UCSD-AML1 (cell line): ENCODE measurements at regions not wholly inside any gene's neighbourhood (a gene's known extent, or its start where the extent isn't known, plus 50 kb on each side); places are given as distances from the start of the nearest gene placed in this dataset.
"Not testable (repeated sequence)": the region's sequence is repeated elsewhere in the genome, so short reads cannot be mapped to it uniquely, and the experiment has no call there.

ENCODE experiments used
- DNase-seq: peaks from one replicate; lab custom pipeline; 2025; ENCODE audit not compliant: unreplicated experiment; lab: John Stamatoyannopoulos, UW

DNA sequence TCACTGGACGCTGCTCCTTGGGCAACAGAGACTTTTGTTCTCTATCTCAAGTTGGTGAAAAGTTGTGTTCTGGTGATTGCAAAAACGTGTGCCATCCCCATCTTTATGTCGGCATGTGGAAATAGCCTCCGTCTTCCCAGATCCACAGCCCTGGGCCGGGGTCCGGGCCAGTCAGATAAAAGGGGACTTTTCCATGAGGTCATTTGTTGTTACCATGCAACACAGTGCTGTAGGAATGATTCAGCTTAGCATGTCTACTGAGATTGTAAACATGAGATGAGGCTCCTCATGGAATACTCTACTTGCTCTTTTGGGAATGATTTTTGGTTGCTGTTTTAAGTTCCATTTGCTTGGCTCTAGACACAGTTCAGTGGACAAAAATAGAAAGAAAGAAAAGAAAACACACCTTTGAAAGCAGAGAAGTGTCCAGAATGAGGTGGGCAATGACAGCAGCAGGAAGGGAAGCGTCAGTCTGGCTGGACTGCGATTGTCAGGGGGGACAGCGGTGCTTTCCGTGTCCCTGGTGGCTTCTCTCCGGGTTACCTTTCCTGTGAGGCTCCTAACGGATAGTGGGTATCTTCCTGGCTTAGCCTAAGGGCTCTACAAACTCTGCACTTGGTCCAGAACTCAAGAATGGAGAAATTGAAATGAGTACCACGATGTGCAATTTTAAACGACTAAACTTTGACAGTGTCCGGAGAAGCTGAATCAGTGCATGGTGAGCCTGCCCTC lies 91.6 kb downstream of the TEX29 start:
- no peak for DNase-seq

DNA sequence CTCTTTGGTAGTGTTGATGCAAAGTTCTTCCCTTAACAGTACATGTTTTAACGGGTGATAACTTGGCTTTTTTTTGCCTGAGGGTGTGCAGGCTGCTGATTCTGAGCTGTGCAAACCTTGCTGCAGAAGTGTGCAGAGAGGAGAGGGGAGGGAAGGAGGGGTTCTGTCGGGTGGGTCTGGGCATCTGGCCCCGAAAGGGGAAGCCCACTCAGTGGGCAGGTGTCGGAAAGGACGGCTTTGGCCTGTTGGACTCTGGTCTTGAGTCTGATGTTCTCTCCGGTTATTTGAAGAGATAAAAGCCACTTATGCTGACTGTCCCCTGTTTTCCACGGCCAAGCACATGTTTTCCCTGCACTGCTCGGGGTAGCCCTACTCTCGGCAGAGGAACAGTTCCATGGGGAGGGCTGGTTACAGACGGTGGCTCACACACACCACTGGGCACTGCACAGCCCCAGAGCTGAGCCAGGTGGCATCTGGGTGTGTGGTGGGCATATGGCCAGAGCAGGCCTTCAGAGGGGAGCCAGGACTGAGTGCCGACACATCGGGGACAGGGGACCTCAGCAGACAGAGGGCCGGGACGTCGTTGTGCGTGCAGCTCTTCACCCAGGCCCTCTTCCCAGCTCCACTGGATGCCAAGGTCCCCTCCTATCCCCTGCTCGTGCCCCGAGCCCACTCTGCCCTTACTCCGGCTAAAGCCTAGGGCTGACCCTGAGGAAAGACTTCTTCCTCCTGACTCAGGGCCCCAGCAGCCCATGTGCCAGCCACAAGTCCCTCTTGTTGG lies 93.2 kb downstream of the TEX29 start:
- no peak for DNase-seq

DNA sequence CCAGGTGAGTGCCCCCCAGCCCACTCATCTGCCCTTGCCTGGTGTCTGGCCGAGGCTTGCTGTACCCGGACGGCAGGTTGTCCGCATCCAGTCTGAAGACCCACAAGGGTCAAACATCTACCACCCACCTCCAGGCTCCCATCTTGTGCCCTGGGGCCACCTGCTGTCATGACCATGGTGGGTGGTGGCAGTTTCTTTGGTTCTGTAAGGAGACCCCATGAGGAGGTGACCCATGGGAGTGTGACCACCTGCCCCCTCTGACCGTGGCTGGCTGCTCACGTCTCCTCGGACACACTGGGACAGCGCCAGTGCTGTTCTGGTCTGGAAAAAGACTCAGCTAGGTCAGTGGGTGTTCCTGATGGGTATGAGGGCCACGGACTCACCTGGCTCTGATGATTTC lies 93.9 kb downstream of the TEX29 start:
- DNase-seq: no peak

DNA sequence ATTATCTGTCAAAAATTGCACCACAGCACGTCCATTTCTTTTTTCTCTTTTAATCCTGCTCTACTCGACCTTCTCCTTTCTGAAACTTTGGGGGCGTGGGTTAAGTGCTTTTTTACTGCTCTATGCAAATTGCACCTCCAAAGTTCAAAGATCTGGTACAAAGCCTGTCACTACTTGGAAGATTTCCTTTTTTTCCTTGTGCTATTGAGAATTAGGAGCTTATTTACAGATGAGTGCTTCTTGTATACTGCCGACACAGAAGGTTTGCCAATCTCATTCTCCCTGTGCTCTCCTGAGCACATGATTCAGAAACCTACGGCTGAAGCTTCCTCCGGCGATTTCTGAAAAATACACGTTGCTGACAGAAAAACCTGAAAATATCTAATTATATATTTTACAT lies 94.8 kb downstream of the TEX29 start:
- DNase-seq: no peak

DNA sequence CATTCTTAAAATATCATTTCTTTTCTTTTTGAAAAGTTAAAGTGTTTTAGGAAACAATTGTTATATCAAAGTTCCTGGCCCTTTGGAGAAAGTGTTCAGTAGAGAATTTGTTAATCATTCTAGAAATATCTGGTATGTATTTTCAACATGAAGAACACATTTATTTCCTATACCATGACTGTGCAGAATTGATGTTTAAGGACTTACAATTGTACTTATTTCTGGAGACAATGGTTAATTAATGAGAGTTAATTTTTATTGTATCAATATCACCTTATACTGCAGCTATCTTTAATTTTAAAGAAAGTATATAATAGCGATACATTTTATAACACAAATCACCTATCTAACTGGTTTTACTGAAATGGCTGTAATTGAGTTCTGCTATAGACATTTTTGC lies 95.3 kb downstream of the TEX29 start:
- DNase-seq: no peak

DNA sequence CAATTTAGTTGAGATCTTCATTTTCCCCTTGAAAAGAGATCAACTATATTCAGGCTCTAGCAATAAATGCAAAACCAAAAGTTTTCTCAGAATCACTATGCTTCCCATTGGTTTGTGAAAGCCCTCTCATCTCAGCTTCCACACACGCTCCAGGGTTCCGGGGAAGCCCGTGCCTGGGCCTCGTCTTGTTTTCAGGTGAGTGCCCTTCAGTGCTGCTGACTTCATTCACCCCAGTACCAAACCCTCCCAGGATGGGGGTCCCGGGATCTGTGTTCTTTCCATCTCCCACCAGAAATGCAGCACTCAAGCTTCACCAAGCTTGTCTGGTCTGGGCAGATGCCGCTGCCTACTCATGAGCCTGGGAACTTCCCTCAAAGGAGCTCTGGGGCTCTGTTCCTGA lies 97.7 kb downstream of the TEX29 start:
- DNase-seq: no peak

DNA sequence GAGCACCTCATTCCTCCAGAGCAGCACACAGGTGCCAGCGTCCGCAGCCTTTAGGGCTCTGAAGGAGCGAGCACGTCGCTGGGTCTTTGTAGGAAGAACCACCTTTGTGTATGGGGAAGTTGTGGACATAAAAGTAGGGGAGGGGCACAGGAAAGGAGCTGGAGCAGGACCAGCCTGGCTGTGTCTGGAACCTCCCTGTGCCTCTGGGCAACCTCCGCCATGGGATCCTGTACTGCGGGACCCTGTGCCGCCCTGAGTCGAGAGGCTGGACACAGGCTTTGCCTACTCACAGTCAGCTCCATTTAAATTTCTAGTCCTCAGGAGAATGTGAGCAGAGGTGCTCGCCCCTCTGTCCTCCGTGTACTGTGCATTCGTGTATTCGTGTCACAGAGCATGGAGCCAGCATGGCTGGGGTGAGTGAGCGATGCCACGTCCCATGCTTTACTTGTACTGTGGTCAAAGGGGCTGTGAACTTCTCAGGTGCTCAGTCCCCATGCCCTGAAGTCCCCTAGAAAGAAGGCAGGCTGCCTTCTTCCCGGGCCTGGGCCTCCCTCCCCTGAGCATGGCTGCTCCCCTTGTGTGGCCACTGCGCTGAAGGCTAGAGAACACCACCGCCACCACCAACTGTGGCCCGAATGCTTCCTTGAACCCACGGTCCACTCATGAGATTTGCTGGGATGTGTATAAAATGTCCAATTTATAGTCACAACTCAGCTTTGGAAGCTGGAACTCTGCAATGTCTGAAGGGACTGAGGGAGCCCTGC lies 99.9 kb downstream of the TEX29 start:
- DNase-seq: no peak

DNA sequence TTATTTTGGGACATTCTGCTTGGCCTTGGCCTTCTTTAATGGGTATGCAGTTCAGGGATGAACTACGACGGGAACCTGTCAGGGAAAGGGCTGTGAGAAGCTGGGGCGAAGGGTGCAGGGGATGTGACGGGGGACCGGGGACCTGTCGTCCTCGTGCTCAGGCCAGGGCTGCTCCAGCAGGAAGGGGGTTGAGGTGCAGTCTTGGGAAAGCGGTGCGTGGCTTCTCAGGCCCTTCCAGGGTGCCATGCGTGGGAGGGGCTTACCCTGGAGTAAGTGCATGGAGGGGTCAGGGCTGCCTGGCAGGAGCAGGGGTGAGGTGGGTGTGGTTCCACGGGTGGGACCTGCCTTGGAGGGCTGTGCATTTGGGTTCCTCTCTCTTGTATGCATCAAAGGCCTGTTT lies 100.8 kb downstream of the TEX29 start:
- DNase-seq: no peak

DNA sequence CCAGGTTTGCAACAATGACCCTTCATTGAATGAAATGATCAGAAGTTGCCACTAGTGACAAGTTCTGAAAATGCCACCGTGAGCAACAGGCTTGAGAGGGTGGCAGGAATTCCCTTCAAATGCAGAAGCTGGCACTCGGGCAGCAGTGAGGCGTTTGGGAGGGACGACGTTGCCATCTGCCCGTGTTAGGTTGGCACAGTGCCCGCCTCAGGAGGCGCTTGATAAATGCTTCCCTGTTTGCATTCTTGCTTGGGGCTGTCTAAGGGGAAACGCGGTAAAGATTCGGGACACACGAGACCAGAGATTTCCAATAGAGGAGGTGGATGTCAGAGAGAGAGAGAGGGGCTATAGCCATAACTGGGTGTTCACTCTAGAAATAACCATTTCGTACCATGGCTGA lies 101.9 kb downstream of the TEX29 start:
- no peak for DNase-seq

DNA sequence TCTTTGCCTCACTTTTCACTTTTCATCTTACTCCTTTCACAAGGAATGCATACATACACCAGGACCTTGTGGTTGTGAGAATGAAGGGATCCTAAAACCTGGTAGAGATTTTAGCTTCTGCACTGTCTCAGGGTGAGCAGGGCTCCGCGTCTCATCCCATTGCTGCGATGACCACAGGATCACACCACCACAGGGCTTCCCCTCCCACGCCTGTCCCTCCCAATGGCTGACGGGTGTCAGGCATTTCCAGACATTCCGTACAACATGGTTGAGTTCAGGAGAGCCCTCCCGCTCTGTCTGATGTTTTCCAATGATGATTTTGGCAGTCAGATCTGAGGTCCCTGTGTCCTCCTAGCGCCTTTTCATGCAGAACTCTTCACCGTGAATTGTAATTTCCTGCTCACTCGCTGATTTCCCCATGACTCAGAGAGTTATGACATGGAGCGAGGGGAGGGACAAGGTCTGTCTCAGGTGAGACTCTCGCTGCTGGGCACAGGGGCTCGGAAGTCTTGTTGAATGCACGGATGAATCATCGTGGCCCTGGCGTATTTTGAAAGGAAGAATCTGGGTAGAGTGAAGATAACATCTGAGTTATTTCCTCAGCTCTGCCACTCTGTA lies 102.8 kb downstream of the TEX29 start:
- DNase-seq: no peak

DNA sequence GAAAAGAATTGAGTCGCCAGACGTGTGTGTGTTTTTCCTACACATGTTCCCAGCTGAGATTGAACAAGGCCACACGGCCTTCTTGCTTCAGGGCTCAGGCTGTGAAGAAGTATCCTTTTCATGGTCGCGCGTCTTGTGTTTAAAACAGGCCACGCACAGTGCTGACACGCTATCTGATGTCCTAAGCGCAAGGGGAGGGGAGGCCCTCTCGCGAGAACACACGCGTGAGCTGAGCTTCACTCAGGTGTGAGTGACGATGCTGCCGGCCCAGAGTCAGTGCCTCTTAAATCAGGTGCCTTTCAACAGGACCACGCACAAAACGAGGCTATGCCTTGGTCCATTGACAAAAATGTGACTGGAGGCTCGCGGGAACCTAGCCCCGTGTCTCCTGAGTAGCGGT lies 103.7 kb downstream of the TEX29 start:
- no peak for DNase-seq

DNA sequence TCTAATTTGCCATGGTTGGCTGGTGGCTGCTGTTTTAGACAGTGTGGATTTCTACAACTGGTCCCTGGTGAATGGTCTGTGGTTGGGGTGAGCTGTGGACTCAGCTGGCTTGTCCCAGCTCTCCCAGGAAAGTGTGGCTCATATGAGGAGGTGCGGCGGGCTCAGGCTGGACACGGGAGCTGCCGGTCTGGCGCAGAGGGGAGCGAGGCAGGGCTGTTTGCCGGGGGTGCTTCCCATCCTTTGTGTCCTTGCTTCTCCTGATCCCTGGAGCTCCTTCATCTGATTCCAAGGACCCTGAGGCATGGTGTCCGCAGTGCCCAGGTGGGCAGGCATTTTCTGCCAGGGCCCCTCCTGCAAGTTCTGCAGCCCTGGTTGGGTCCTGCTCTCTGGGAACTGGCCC lies 104.9 kb downstream of the TEX29 start:
- DNase-seq: no peak

DNA sequence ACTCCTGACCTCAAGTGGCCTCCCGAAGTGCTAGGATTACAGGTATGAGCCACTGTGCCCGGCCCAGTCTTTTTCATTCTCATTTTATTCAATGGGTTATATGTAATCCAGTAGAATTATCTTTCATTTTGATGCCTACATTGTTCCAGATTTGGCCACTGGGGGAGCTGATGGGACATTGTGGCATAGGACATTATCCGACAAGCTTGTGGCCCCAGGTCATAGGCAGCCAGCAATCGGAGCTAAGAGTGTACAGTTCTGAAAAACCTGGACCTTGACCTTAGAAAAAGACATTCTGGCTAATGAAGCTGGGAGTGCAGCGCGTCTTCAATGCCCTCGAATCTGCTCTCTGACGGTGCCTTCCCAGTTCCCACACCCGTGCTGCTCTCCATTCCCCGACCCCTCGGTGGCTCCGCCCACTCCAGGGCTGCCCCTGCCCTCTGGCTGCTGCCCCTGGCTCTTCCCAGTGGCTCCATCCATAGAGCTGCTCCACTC lies 108.7 kb downstream of the TEX29 start:
- DNase-seq: no peak

DNA sequence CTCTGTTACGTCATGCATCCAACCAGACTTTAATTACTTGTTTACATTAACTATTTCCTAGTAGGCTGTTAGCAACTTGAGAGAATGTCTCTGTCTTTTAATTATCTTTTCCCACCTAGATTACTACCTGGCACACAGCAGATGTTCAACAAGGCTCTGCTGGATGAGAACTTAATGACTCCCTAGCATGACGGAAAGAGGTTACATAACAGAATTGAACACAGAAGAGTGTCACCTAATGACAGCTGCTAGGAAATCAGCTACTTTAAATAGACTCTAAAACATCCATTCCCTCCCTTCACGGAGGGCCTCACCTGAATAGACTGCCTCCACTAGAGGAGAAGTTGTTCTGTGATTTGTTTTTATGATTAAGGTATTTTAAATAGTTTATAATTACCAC lies 110.8 kb downstream of the TEX29 start:
- no peak for DNase-seq

DNA sequence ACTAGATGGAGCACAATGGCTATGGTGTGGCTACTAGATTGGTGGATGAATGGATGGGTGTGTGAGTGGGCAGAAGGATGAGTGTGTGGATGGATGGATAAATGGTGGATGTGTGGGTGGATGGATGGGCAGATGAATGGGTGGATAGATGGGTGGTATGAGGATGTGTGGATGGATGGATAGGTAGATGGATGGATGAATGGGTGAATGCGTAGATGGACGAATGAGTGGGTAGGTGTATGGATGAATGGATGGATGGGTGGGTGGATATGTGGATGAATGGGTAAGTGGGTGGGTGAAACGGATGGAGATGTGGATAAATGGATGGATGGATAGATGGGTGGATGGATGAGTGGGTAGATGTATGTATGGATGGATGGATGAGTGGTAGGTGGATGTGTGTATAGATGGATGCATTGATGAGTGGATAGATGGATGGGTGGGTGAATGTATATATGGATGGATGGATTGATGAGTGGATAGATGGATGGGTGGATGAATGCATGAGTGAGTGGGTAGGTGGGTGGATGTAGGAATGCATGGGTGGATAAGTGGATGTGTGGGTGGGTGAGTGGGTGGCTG lies 114.2 kb downstream of the TEX29 start:
- no peak for DNase-seq

DNA sequence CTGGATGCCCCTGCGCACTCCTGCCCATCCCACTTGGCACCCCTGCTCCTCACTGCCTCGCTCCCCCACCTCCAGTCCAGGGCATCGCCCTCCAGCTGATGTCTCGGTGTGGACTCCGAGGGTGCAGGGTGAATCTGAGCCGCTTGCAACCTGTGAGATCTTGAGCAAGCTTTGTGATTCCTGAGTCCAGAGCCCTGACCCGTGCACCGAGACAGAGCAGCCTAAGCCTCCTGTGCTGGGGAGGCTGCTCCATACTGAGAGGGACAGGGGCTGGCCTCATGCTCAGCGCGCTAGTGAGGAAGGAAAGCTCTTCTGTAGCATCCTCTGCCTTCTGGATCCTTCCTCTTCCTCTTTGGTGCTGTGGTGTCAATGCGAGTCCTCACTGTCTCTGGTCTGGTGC lies 116.0 kb downstream of the TEX29 start:
- no peak for DNase-seq

DNA sequence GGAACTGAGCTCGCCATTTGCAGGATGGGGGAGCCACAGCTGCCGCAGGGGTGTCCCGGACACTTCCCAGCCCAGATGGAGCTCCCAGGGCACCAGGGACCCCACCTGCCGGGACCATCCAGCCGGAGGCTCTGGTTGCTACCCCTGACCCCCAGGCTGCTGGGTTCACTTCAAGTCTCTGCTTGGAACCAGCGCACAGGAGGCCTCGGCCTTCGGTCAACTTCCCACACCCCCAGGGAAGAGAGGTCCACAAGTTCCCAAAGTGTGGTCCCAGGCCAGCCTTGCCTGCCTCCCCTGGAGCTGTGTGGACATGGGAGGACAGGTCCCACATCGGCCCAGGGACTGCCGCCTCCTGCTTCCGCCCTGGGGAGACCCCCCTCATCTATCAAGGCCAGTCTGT lies 117.0 kb downstream of the TEX29 start:
- no peak for DNase-seq

DNA sequence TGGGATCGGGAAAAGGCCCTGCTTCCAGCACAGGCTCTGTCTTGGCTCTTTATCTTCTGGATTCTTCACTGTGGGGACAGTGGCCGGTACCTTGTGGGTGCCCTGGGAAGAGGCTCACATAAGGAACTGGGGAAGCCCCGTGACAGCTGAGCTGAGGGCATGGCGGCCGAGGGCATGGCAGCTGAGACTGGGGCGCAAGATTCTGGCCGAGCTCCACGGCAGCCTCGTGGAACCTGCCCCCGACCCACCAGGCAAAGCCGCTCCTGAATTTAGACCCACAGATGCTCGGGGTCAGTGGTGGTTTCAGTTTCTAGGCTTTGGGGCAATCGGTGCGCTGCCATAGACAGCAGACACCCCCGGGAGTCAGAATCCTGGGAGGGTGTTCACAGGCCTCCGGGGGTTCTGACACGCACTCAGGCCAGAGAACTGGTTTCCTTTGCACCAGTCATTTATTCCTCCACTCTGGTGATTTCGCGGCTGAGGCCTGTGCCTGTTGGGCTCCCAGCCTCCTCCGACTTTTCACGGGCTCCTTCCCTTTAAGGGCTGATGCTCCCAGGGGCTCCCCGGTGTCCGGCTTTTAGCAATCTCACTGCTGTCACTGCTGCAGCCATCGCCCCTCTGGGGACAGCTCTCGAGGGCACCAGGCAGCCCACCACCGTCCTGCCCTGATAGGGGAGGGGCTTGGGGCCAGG lies 117.6 kb downstream of the TEX29 start:
- no peak for DNase-seq

DNA sequence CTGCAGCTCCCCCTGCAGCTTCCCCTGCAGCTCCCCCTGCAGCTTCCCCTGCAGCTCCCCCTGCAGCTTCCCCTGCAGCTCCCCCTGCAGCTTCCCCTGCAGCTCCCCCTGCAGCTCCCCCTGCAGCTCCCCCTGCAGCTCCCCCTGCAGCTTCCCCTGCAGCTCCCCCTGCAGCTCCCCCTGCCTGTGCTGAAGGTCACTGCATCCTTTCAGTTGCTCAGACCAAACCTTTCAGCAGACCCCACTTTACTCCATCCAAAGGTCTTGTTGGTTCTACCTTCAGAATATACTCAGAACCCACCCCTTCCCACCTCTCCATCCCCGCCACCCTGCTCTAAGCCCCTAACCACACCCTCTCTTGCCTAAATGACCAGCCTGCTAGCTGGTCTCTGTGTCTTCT lies 120.0 kb downstream of the TEX29 start:
- DNase-seq: not testable (repeated sequence)

DNA sequence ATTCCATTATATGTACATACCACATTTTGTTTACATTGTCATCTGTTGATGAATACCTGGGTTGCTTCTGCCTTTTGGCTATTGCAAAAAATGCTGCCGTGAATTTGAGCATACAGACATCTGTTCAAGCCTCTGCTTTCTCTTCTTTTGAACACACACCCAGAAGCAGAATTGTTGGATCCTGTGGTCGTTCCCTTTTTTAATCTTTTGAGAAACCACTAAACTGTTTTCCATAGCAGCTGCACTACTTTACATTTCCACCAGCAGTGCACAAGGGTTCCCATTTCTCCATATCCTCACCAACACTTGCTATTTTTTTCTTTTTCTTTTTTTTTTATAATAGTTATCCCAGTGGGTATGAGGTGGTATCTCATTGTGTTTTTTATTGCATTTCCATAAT lies 123.5 kb downstream of the TEX29 start:
- no peak for DNase-seq
